PC-9 (cell line): ENCODE measurements at regions not wholly inside any gene's neighbourhood (a gene's known extent, or its start where the extent isn't known, plus 50 kb on each side); places are given as distances from the start of the nearest gene placed in this dataset.

ENCODE experiments used
- BruUV-seq: library from RNA; stranded (reverse); fragments of 400-500 nt; replicated peaks from 2 replicates; lab custom pipeline; 2021; lab: Mats Ljungman, UMichigan
- CTCF ChIA-PET: fragments of 300-600 bp; sonication (Branson Sonifier 250); formaldehyde crosslinking; loops from one replicate; lab custom pipeline; 2022; ENCODE audit warnings: antibody characterized with exemption; lab: Charles Lee
- POLR2A ChIA-PET: fragments of 300-600 bp; sonication (Branson Sonifier 250); formaldehyde crosslinking; loops from one replicate; lab custom pipeline; 2022; ENCODE audit warnings: antibody characterized with exemption; ENCODE audit not compliant: unreplicated experiment; lab: Charles Lee
- DNase-seq, 2 experiments: peaks; one replicate each; pipeline versions ENCODE4 v3.0.0 to v3.0.0-alpha.2; 2015 to 2022; ENCODE audit warnings: mixed read lengths in 1 of 2
- H2AFZ ChIP-seq: fragments of 200-600 bp; sonication (generic); 2 replicates; pipeline ENCODE4 v1.8.1; 2017; ENCODE audit warnings: antibody characterized with exemption
- H3F3A ChIP-seq: fragments of 200-600 bp; sonication (generic); 2 replicates; pipeline ENCODE4 v1.8.1; 2017; ENCODE audit warnings: antibody characterized with exemption, mild to moderate bottlenecking, low read depth; ENCODE audit not compliant: insufficient read depth
- H3K27ac ChIP-seq: fragments of 200-600 bp; sonication (generic); 2 replicates; pipeline ENCODE4 v1.6.1; 2016; ENCODE audit warnings: mixed run types
- H3K27me3 ChIP-seq: fragments of 200-600 bp; sonication (generic); 2 replicates; pipeline ENCODE4 v1.6.1; 2016; ENCODE audit warnings: low read depth, mixed run types; ENCODE audit not compliant: insufficient read depth
- H3K36me3 ChIP-seq: fragments of 200-600 bp; sonication (generic); 2 replicates; pipeline ENCODE4 v1.6.1; 2016; ENCODE audit warnings: low read depth, mixed run types
- H3K4me1 ChIP-seq: fragments of 200-600 bp; sonication (generic); replicated peaks from 2 replicates; pipeline ENCODE4 v1.6.1; 2016; ENCODE audit warnings: mixed run types; ENCODE audit not compliant: insufficient read depth
- H3K4me2 ChIP-seq: fragments of 200-600 bp; sonication (generic); 2 replicates; pipeline ENCODE4 v1.6.1; 2017; ENCODE audit warnings: mixed run types
- H3K4me3 ChIP-seq: fragments of 200-600 bp; sonication (generic); 2 replicates; pipeline ENCODE4 v1.6.1; 2016; ENCODE audit warnings: mixed run types
- H3K79me2 ChIP-seq: fragments of 200-600 bp; sonication (generic); 2 replicates; pipeline ENCODE4 v1.6.1; 2017; ENCODE audit warnings: low read depth, mixed run types
- H3K9me2 ChIP-seq: fragments of 200-600 bp; sonication (generic); 2 replicates; pipeline ENCODE4 v1.8.1; 2017; ENCODE audit warnings: mild to moderate bottlenecking; ENCODE audit not compliant: insufficient read depth
- H3K9me3 ChIP-seq: fragments of 200-600 bp; sonication (generic); 2 replicates; pipeline ENCODE4 v1.8.1; 2016; ENCODE audit warnings: low read depth; ENCODE audit not compliant: insufficient read depth
- H4K20me1 ChIP-seq: fragments of 200-600 bp; sonication (generic); 2 replicates; pipeline ENCODE4 v1.8.1; 2017; ENCODE audit not compliant: insufficient read depth
- EZH2 ChIP-seq: fragments of 200-600 bp; sonication (generic); IDR thresholded peaks from 2 replicates; pipeline ENCODE4 v1.8.0; 2017; ENCODE audit warnings: antibody characterized with exemption, low read depth
- intact Hi-C: fragments of 100-400 bp; cut with micrococcal nuclease; formaldehyde crosslinking; loops from one replicate; pipeline ENCODE4 v1.10.0; 2022; ENCODE audit not compliant: unreplicated experiment
- TF ChIP-seq, protein P1 (sequence below): fragments of 200-600 bp; sonication (generic); conservative IDR thresholded peaks from 2 replicates; pipeline ENCODE4 v1.6.1; 2017; ENCODE audit warnings: mixed run types, antibody characterized with exemption, mild to moderate bottlenecking, moderate library complexity

- 0 out of 2 replicates have a peak, but pooled peaks cover 3% of the 10 kb centered on the region for H4K20me1 ChIP-seq
- no peaks in the 10 kb centered on the region for H3K36me3 ChIP-seq
- no peak for DNase-seq
- H3K4me2 ChIP-seq = no peak overlapping the region
- no peaks in the 10 kb centered on the region for H3K9me3 ChIP-seq
- H3F3A ChIP-seq = no peaks in the 10 kb centered on the region
- no peaks in the 10 kb centered on the region for H3K79me2 ChIP-seq
- CTCF ChIA-PET = no interaction called here
- no peaks in the 10 kb centered on the region for H3K9me2 ChIP-seq
- BruUV-seq = no TSS peak
- intact Hi-C loops = no loop called here
- POLR2A ChIA-PET = interaction anchor here (0.6 kb wide), 1 partner anchor 8 kb away, joined by 3 read pairs; no protein-coding TSS in a partner anchor
- no peaks in the 10 kb centered on the region for H3K4me1 ChIP-seq
- no peak for TF ChIP-seq EZH2
- TF ChIP-seq, protein P1, sequence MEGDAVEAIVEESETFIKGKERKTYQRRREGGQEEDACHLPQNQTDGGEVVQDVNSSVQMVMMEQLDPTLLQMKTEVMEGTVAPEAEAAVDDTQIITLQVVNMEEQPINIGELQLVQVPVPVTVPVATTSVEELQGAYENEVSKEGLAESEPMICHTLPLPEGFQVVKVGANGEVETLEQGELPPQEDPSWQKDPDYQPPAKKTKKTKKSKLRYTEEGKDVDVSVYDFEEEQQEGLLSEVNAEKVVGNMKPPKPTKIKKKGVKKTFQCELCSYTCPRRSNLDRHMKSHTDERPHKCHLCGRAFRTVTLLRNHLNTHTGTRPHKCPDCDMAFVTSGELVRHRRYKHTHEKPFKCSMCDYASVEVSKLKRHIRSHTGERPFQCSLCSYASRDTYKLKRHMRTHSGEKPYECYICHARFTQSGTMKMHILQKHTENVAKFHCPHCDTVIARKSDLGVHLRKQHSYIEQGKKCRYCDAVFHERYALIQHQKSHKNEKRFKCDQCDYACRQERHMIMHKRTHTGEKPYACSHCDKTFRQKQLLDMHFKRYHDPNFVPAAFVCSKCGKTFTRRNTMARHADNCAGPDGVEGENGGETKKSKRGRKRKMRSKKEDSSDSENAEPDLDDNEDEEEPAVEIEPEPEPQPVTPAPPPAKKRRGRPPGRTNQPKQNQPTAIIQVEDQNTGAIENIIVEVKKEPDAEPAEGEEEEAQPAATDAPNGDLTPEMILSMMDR = no peak
- peaks cover 99% of the 10 kb centered on the region for H3K27me3 ChIP-seq
- no peak overlapping the region for H3K4me3 ChIP-seq
- H3K27ac ChIP-seq = no peak overlapping the region
- H2AFZ ChIP-seq = no peak overlapping the region
Measured at GRCh38 chr2:239467956-239468490, 67.2 kb upstream of the HDAC4 start.

DNA sequence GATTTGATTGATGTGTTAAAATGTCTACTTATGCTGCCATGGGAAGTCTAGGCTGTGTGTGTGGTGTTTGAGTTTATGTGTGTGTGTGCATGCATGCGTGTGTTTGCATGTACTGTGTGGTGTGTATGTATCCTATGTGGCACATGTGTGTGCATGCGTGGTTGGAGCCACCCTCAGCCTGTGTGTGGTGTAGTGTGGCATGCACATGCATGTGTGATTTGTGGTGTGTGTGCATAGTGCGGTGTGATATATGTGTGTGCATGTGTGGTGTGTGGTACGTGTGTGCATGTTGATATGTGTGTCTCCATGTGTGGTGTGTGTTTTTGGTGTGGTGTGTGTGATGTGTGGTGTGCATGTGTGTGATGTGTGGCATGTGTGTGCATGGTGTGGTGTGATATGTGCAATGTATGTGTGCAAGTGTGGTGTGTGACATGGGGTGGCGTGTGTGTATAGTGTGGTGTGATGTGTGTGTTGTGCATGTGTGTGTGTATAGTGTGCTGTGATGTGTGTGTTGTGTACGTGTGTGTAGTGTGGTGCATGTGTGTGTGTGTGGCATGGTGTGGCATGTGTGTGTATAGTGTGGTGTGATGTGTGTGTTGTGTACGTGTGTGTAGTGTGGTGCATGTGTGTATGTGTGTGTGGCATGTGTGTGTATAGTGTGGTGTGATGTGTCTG is 66.6 kb upstream of the HDAC4 start:
- no peak overlapping the region for H3K27ac ChIP-seq
- H3K9me2 ChIP-seq = no peaks in the 10 kb centered on the region
- H2AFZ ChIP-seq = no peak overlapping the region
- no peak for TF ChIP-seq EZH2
- TF ChIP-seq, protein P1 = no peak
- 0 out of 2 replicates have a peak, but pooled peaks cover 3% of the 10 kb centered on the region for H4K20me1 ChIP-seq
- H3F3A ChIP-seq = no peaks in the 10 kb centered on the region
- intact Hi-C loops = no loop called here
- no peaks in the 10 kb centered on the region for H3K9me3 ChIP-seq
- H3K36me3 ChIP-seq = no peaks in the 10 kb centered on the region
- ChIA-PET POLR2A (no interaction called here), CTCF (no interaction called here)
- H3K4me3 ChIP-seq = no peak overlapping the region
- no peaks in the 10 kb centered on the region for H3K79me2 ChIP-seq
- no peak overlapping the region for H3K4me2 ChIP-seq
- BruUV-seq = no TSS peak
- peaks cover 98% of the 10 kb centered on the region for H3K27me3 ChIP-seq
- no peak for DNase-seq
- no peaks in the 10 kb centered on the region for H3K4me1 ChIP-seq

DNA sequence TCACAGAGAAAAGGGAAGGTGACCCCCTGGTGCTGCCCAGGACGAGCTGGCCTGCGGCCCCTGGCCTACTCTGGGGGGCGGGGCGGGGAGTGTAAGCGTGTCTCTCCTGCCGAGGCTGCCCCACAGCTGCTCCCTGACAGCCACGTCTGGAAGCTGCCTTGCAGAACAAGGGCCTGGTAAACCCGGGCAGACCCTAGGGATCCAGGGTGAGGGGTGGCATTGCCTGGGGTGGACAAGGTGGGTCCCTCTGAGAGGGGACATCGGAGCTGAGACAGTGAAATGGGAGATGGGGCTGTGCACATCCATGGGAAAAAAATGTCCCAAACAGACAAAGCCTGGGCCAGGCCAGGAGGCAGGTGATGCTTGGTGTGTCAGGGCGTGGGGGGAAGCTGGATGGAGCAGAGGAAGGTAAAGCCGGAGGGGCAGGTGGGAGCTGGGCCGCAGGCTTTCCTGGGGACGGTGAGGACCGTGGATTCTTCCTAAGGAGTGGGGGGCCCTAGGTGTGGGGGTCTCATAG is 66.0 kb upstream of the HDAC4 start:
- Histone ChIP-seq H3F3A (no peaks in the 10 kb centered on the region), H3K4me2 (no peak overlapping the region), H3K36me3 (no peaks in the 10 kb centered on the region), H3K27ac (no peak overlapping the region), H3K27me3 (peaks cover 97% of the 10 kb centered on the region), H3K79me2 (no peaks in the 10 kb centered on the region), H3K4me3 (no peak overlapping the region), H3K9me2 (no peaks in the 10 kb centered on the region), H3K4me1 (no peaks in the 10 kb centered on the region), H2AFZ (no peak overlapping the region), H3K9me3 (no peaks in the 10 kb centered on the region), H4K20me1 (0 out of 2 replicates have a peak, but pooled peaks cover 3% of the 10 kb centered on the region)
- DNase-seq = no peak
- ChIA-PET POLR2A (no interaction called here), CTCF (no interaction called here)
- BruUV-seq = no TSS peak
- intact Hi-C loops = no loop called here
- no peak for TF ChIP-seq EZH2
- TF ChIP-seq, protein P1 = no peak
